ENCODE measurements at regions not wholly inside any gene's neighbourhood (a gene's known extent, or its start where the extent isn't known, plus 50 kb on each side); places are given as distances from the start of the nearest gene placed in this dataset.

GRCh38 chr7:69134316-69134715, 464.0 kb upstream of the AUTS2 start:
- 70% methylated on average over 2 of the region's 2 CpGs for WGBS
- Histone ChIP-seq H3K27me3 (ENCODE audit: control insufficient read depth in 4 of 4, insufficient read depth in 4 of 4, low read length in 3 of 4) (peaks cover 0 to 3% (median 0%) of the 10 kb centered on the region in 4 donors), H3K4me1 (ENCODE audit: control insufficient read depth in 4 of 4, insufficient read depth in 4 of 4, low read length in 3 of 4) (no peaks in the 10 kb centered on the region), H3K9me3 (ENCODE audit: control insufficient read depth in 4 of 4, low read length in 3 of 4) (peaks cover 3 to 8% (median 6%) of the 10 kb centered on the region in 4 donors), H3K4me3 (ENCODE audit: low read depth in 1 of 3, low read length in 3 of 3) (no peak overlapping the region), H3K9ac (ENCODE audit: low read depth in 1 of 2, low read length in 2 of 2) (no peak overlapping the region), H3K27ac (ENCODE audit: low read depth in 1 of 2, low read length in 2 of 2) (no peak overlapping the region), H3K36me3 (ENCODE audit: control insufficient read depth in 4 of 4, insufficient read depth in 3 of 4, low read depth in 1 of 4, low read length in 3 of 4) (no peaks in the 10 kb centered on the region)
- TF ChIP-seq, protein P1, sequence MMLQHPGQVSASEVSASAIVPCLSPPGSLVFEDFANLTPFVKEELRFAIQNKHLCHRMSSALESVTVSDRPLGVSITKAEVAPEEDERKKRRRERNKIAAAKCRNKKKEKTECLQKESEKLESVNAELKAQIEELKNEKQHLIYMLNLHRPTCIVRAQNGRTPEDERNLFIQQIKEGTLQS (IDR thresholded peaks at IDR 0.05) = no peak
- TF ChIP-seq RXRA (IDR thresholded peaks at IDR 0.05) (no peak), TAF1 (conservative IDR thresholded peaks at IDR 0.05) (no peak), YY1 (IDR thresholded peaks at IDR 0.05) (no peak)
- no peak for DNase-seq (ENCODE audit: low spot score)

DNA sequence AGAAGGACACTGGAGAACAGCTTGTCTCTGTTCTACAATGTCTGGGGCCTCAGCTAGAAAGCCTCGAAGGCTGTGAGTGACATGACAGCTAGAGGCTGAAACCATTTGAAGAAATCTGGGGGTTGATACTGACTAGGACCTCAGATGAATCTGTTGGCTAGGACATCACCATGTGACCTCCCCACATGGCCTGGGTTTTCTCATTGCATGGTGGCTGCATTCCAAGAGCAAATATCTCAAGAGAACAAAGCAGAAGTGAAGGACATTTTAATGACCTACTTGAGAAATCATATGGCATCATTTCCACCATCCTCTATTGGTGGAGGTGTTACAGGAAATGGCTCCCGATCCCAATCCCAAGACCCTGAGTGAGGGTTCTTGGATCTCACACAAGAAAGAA, 450.6 kb upstream of the AUTS2 start:
- WGBS = 82% methylated on average over 2 of the region's 2 CpGs
- Histone ChIP-seq H3K9ac (ENCODE audit: low read depth in 1 of 2, low read length in 2 of 2) (no peak overlapping the region), H3K27me3 (ENCODE audit: control insufficient read depth in 4 of 4, insufficient read depth in 4 of 4, low read length in 3 of 4) (no peaks in the 10 kb centered on the region), H3K4me1 (ENCODE audit: control insufficient read depth in 4 of 4, insufficient read depth in 4 of 4, low read length in 3 of 4) (no peaks in the 10 kb centered on the region), H3K27ac (ENCODE audit: low read depth in 1 of 2, low read length in 2 of 2) (no peak overlapping the region), H3K36me3 (ENCODE audit: control insufficient read depth in 4 of 4, insufficient read depth in 3 of 4, low read depth in 1 of 4, low read length in 3 of 4) (no peaks in the 10 kb centered on the region), H3K9me3 (ENCODE audit: control insufficient read depth in 4 of 4, low read length in 3 of 4) (peaks cover 0 to 11% (median 2%) of the 10 kb centered on the region in 4 donors), H3K4me3 (ENCODE audit: low read depth in 1 of 3, low read length in 3 of 3) (no peak overlapping the region)
- TF ChIP-seq GABPA (IDR thresholded peaks at IDR 0.05 in 1 of 2, conservative IDR thresholded peaks at IDR 0.05 in 1 of 2) = no peak
- TF ChIP-seq RAD21 (IDR thresholded peaks at IDR 0.05) = no peak
- no peak for TF ChIP-seq HNF4A (conservative IDR thresholded peaks at IDR 0.05)
- TF ChIP-seq, protein P2, sequence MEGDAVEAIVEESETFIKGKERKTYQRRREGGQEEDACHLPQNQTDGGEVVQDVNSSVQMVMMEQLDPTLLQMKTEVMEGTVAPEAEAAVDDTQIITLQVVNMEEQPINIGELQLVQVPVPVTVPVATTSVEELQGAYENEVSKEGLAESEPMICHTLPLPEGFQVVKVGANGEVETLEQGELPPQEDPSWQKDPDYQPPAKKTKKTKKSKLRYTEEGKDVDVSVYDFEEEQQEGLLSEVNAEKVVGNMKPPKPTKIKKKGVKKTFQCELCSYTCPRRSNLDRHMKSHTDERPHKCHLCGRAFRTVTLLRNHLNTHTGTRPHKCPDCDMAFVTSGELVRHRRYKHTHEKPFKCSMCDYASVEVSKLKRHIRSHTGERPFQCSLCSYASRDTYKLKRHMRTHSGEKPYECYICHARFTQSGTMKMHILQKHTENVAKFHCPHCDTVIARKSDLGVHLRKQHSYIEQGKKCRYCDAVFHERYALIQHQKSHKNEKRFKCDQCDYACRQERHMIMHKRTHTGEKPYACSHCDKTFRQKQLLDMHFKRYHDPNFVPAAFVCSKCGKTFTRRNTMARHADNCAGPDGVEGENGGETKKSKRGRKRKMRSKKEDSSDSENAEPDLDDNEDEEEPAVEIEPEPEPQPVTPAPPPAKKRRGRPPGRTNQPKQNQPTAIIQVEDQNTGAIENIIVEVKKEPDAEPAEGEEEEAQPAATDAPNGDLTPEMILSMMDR (IDR thresholded peaks at IDR 0.05; ENCODE audit: low read depth, low read length, missing input control) = no peak
- TF ChIP-seq TAF1 (conservative IDR thresholded peaks at IDR 0.05) = no peak
- TF ChIP-seq NR2F2 (IDR thresholded peaks at IDR 0.05) = no peak
- DNase-seq (ENCODE audit: low spot score) = no peak

GRCh38 chr7:69149804-69150782, 448.2 kb upstream of the AUTS2 start:
- 89% methylated on average over 12 of the region's 12 CpGs for WGBS
- Histone ChIP-seq H3K27ac (ENCODE audit: low read depth in 1 of 2, low read length in 2 of 2) (no peak overlapping the region), H3K27me3 (ENCODE audit: control insufficient read depth in 4 of 4, insufficient read depth in 4 of 4, low read length in 3 of 4) (no peaks in the 10 kb centered on the region), H3K9me3 (ENCODE audit: control insufficient read depth in 4 of 4, low read length in 3 of 4) (peaks cover 0 to 11% (median 2%) of the 10 kb centered on the region in 4 donors), H3K4me3 (ENCODE audit: low read depth in 1 of 3, low read length in 3 of 3) (no peak overlapping the region), H3K9ac (ENCODE audit: low read depth in 1 of 2, low read length in 2 of 2) (no peak overlapping the region), H3K4me1 (ENCODE audit: control insufficient read depth in 4 of 4, insufficient read depth in 4 of 4, low read length in 3 of 4) (no peaks in the 10 kb centered on the region), H3K36me3 (ENCODE audit: control insufficient read depth in 4 of 4, insufficient read depth in 3 of 4, low read depth in 1 of 4, low read length in 3 of 4) (no peaks in the 10 kb centered on the region)
- TF ChIP-seq HNF4A (conservative IDR thresholded peaks at IDR 0.05) (no peak), SP1 (IDR thresholded peaks at IDR 0.05) (no peak), HNF4G (IDR thresholded peaks at IDR 0.05) (no peak), FOXA1 (IDR thresholded peaks at IDR 0.05) (no peak), EGR1 (IDR thresholded peaks at IDR 0.05; ENCODE audit: low read depth in 2 of 2) (no peak), JUND (IDR thresholded peaks at IDR 0.05) (no peak), NR2F2 (IDR thresholded peaks at IDR 0.05) (no peak)
- no peak for DNase-seq (ENCODE audit: low spot score)
